Gastroesophageal sphincter (tissue), 3 donors: ENCODE measurements at regions not wholly inside any gene's neighbourhood (a gene's known extent, or its start where the extent isn't known, plus 50 kb on each side); places are given as distances from the start of the nearest gene placed in this dataset.

Source experiments
- CTCF ChIP-seq, 4 experiments: fragments of 200-600 bp in 2 of 4; fragments of 450-650 bp in 2 of 4; sonication (generic) in 1 of 4; IDR thresholded peaks; one replicate each; pipeline ENCODE4 v1.5.1; 2017 to 2019; ENCODE audit warnings: antibody characterized with exemption in 4 of 4, mild to moderate bottlenecking in 2 of 4, moderate library complexity in 2 of 4
- EP300 ChIP-seq: sonication (generic); formaldehyde crosslinking; IDR thresholded peaks from one replicate; pipeline ENCODE4 v1.6.1; 2017; ENCODE audit warnings: antibody characterized with exemption, mild to moderate bottlenecking
- POLR2A ChIP-seq, 2 donors: fragments of 450-650 bp; IDR thresholded peaks; one replicate each; pipeline ENCODE4 v1.6.1; 2017; ENCODE audit warnings: antibody characterized with exemption in 2 of 2, mild to moderate bottlenecking in 2 of 2, moderate library complexity in 1 of 2

- TF ChIP-seq CTCF (IDR thresholded peaks at IDR 0.05) (no peak), POLR2A (IDR thresholded peaks at IDR 0.05) (no peak), EP300 (no peak)
These were observed 189.6 kb upstream of the PIK3C3 start for GRCh38 chr18:41765460-41765859.
